Trophoblast cell (in vitro differentiated cells and primary cell): ENCODE measurements at regions not wholly inside any gene's neighbourhood (a gene's known extent, or its start where the extent isn't known, plus 50 kb on each side); places are given as distances from the start of the nearest gene placed in this dataset.
A peak's percentile ranks its signal among the peaks of the same experiment; 100 is the strongest.

Experiments used
- DNase-seq, 2 donors: peaks; one replicate each; pipeline ENCODE4 v3.0.0-alpha.2; 2016
- H2AFZ ChIP-seq: 2 replicates; pipeline ENCODE4 v1.6.1; 2013; ENCODE audit warnings: low read length, moderate library complexity, mild to moderate bottlenecking; ENCODE audit not compliant: insufficient read depth, poor library complexity
- H2AK5ac ChIP-seq: 2 replicates; pipeline ENCODE4 v1.6.1; 2013; ENCODE audit warnings: mild to moderate bottlenecking, low read length
- H2BK120ac ChIP-seq: 2 replicates; pipeline ENCODE4 v1.6.1; 2013; ENCODE audit warnings: low read length, mild to moderate bottlenecking, moderate library complexity; ENCODE audit not compliant: insufficient read depth, poor library complexity
- H2BK12ac ChIP-seq: 2 replicates; pipeline ENCODE4 v1.6.1; 2013; ENCODE audit warnings: mild to moderate bottlenecking, low read length, moderate library complexity
- H2BK5ac ChIP-seq: 2 replicates; pipeline ENCODE4 v1.6.1; 2013; ENCODE audit warnings: low read length, low read depth, moderate library complexity, mild to moderate bottlenecking; ENCODE audit not compliant: poor library complexity
- H3K14ac ChIP-seq: 2 replicates; pipeline ENCODE4 v1.6.1; 2013; ENCODE audit warnings: mild to moderate bottlenecking, low read length
- H3K18ac ChIP-seq: 2 replicates; pipeline ENCODE4 v1.6.1; 2013; ENCODE audit warnings: mild to moderate bottlenecking, low read length
- H3K23ac ChIP-seq: 2 replicates; pipeline ENCODE4 v1.6.1; 2013; ENCODE audit warnings: low read length
- H3K27ac ChIP-seq: 2 replicates; pipeline ENCODE4 v1.5.1; 2013; ENCODE audit warnings: low read depth, mild to moderate bottlenecking, inconsistent platforms, low read length, moderate library complexity
- H3K27me3 ChIP-seq: 2 replicates; pipeline ENCODE4 v1.6.1; 2013; ENCODE audit warnings: inconsistent platforms, mild to moderate bottlenecking, low read length, moderate library complexity; ENCODE audit not compliant: insufficient read depth
- H3K36me3 ChIP-seq, 2 experiments: 1 replicate in 1 of 2; 2 replicates in 1 of 2; pipeline ENCODE4 v1.6.1; 2013; ENCODE audit warnings: low read length in 2 of 2, mild to moderate bottlenecking in 2 of 2, moderate library complexity in 1 of 2; ENCODE audit not compliant: insufficient read depth in 2 of 2, control insufficient read depth in 1 of 2
- H3K4ac ChIP-seq: 2 replicates; pipeline ENCODE4 v1.6.1; 2013; ENCODE audit warnings: low read depth, mild to moderate bottlenecking, low read length, moderate library complexity
- H3K4me1 ChIP-seq, 2 experiments: 1 replicate in 1 of 2; 2 replicates in 1 of 2; pipeline ENCODE4 v1.6.1; 2013; ENCODE audit warnings: low read length in 2 of 2, mild to moderate bottlenecking in 2 of 2, moderate library complexity in 1 of 2; ENCODE audit not compliant: insufficient read depth in 2 of 2, control insufficient read depth in 1 of 2
- H3K4me2 ChIP-seq: 2 replicates; pipeline ENCODE4 v1.6.1; 2013; ENCODE audit warnings: inconsistent platforms, mild to moderate bottlenecking, low read length, moderate library complexity
- H3K4me3 ChIP-seq: 2 replicates; pipeline ENCODE4 v1.5.1; 2013; ENCODE audit warnings: mild to moderate bottlenecking, low read depth, low read length, inconsistent platforms
- H3K79me1 ChIP-seq: one replicate; pipeline ENCODE4 v1.6.1; 2013; ENCODE audit warnings: low read length
- H3K79me2 ChIP-seq: 2 replicates; pipeline ENCODE4 v1.6.1; 2013; ENCODE audit warnings: low read length, mild to moderate bottlenecking; ENCODE audit not compliant: control insufficient read depth, insufficient read depth, poor library complexity
- H3K9ac ChIP-seq: 2 replicates; pipeline ENCODE4 v1.6.1; 2013; ENCODE audit warnings: mild to moderate bottlenecking, low read length
- H3K9me3 ChIP-seq: 2 replicates; pipeline ENCODE4 v1.6.1; 2013; ENCODE audit warnings: low read depth, mild to moderate bottlenecking, control low read depth, inconsistent platforms, low read length; ENCODE audit not compliant: insufficient read depth
- H4K12ac ChIP-seq: 2 replicates; pipeline ENCODE4 v1.6.1; 2013; ENCODE audit warnings: low read depth, mild to moderate bottlenecking, low read length, moderate library complexity
- H4K8ac ChIP-seq: 2 replicates; pipeline ENCODE4 v1.6.1; 2013; ENCODE audit warnings: low read depth, mild to moderate bottlenecking, low read length, moderate library complexity
- H4K91ac ChIP-seq: one replicate; pipeline ENCODE4 v1.6.1; 2013; ENCODE audit warnings: low read depth, mild to moderate bottlenecking, low read length, moderate library complexity
- WGBS: extraction: QIAGEN DNeasy Blood & Tissue Kit; methylation state at CpG from one replicate; pipeline ENCODE4 v1.1.7; 2013; ENCODE audit warnings: missing lambda C conversion rate; ENCODE audit not compliant: insufficient read length, insufficient coverage; ENCODE audit errors: extremely low coverage; 5-methylcytosine and 5-hydroxymethylcytosine counted together

- H4K8ac ChIP-seq, result no peak overlapping the region
- H2AFZ ChIP-seq, result no peak overlapping the region
- no peaks in the 10 kb centered on the region for H3K79me1 ChIP-seq
- H3K18ac ChIP-seq, result no peak overlapping the region
- no peak overlapping the region for H2BK5ac ChIP-seq
- no peak overlapping the region for H2AK5ac ChIP-seq
- peaks cover 9% of the 10 kb centered on the region for H3K9me3 ChIP-seq
- no peak overlapping the region for H4K12ac ChIP-seq
- no peaks in the 10 kb centered on the region for H3K4me1 ChIP-seq
- no peak overlapping the region for H3K14ac ChIP-seq
- no peak overlapping the region for H3K9ac ChIP-seq
- no CpG with 5 or more reads among the region's 5 CpGs for WGBS
- H3K27me3 ChIP-seq, result no peaks in the 10 kb centered on the region
- peak; percentile 26 to 35 for DNase-seq
- no peaks in the 10 kb centered on the region for H3K36me3 ChIP-seq
- H3K23ac ChIP-seq, result no peak overlapping the region
- no peak overlapping the region for H2BK120ac ChIP-seq
- no peaks in the 10 kb centered on the region for H3K79me2 ChIP-seq
- no peak overlapping the region for H3K4ac ChIP-seq
- H3K27ac ChIP-seq, result no peak overlapping the region
- H3K4me2 ChIP-seq, result no peak overlapping the region
- H2BK12ac ChIP-seq, result no peak overlapping the region
- no peak overlapping the region for H3K4me3 ChIP-seq
- no peak overlapping the region for H4K91ac ChIP-seq
These were observed 305.9 kb upstream of the RNF32 start for GRCh38 chr7:156334636-156335035.

DNA sequence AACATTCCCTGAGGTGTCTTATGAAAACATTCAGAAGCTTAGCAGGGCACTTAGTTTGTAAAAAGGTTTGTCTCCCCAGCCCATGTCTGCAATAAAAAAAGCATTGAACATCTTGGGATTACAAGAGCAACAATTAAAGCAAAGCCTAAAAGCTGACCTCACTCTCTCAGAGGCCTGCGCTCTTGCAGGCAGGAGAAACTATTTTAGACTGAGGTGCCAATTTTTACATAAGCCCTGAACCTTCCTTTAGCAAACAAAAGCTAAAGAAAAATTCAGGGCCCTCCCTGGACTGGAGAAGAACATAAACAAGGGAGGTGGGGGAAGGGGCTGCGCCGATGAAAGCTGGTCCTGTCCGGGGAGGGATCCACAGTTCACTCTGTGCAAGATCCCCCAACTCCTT is 312.7 kb upstream of the RNF32 start:
- H3K4ac ChIP-seq, result no peak overlapping the region

GRCh38 chr7:156327474-156327873 is 313.1 kb upstream of the RNF32 start:
- DNase-seq, result peak; percentile 80 to 89
- Histone ChIP-seq H4K8ac (no peak overlapping the region), H2AK5ac (no peak overlapping the region), H3K79me2 (no peaks in the 10 kb centered on the region), H3K23ac (no peak overlapping the region), H2BK120ac (no peak overlapping the region), H2BK12ac (no peak overlapping the region), H3K27ac (no peak overlapping the region), H3K9me3 (peaks cover 9% of the 10 kb centered on the region), H2BK5ac (no peak overlapping the region), H3K4me2 (no peak overlapping the region), H3K36me3 (no peaks in the 10 kb centered on the region), H3K14ac (no peak overlapping the region), H4K91ac (no peak overlapping the region), H3K18ac (no peak overlapping the region), H3K79me1 (no peaks in the 10 kb centered on the region), H4K12ac (no peak overlapping the region), H3K4ac (no peak overlapping the region), H3K9ac (no peak overlapping the region), H2AFZ (no peak overlapping the region), H3K4me1 (peaks cover 0 to 6% of the 10 kb centered on the region in 2 experiments), H3K27me3 (no peaks in the 10 kb centered on the region), H3K4me3 (no peak overlapping the region)
- no CpG with 5 or more reads among the region's 2 CpGs for WGBS

More for the DNA sequence above, 312.7 kb upstream of the RNF32 start:
- Histone ChIP-seq H2AK5ac (no peak overlapping the region), H3K27ac (no peak overlapping the region), H2BK5ac (no peak overlapping the region), H3K9me3 (peaks cover 9% of the 10 kb centered on the region), H2AFZ (no peak overlapping the region), H3K4me1 (peaks cover 0 to 6% of the 10 kb centered on the region in 2 experiments), H3K9ac (no peak overlapping the region), H3K79me1 (no peaks in the 10 kb centered on the region), H4K8ac (no peak overlapping the region), H3K36me3 (no peaks in the 10 kb centered on the region), H2BK12ac (no peak overlapping the region), H3K23ac (no peak overlapping the region), H4K91ac (no peak overlapping the region), H3K27me3 (no peaks in the 10 kb centered on the region), H3K18ac (no peak overlapping the region), H3K79me2 (no peaks in the 10 kb centered on the region), H2BK120ac (no peak overlapping the region), H4K12ac (no peak overlapping the region), H3K4me2 (no peak overlapping the region), H3K4me3 (no peak overlapping the region), H3K14ac (no peak overlapping the region)
- no peak for DNase-seq
- no CpG with 5 or more reads among the region's 4 CpGs for WGBS

DNA sequence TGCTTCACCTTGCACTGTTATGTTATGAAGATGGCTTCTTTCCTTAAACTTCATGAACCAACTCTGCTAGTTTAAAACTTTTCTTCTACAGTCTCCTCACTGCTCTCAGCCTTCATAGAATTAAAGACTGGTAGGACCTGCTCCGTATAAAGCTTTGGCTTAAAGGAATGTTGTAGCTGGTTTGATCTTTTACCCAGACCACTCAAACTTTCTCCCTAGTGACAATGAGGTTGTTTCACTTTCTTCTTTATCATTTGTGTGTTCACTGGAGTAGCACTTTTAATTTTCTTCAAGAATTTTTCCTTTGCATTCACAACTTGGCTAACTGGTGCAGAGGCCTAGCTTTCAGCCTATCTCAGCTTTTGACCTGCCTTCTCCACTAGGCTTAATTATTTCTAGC is 316.4 kb upstream of the RNF32 start:
- H3K23ac ChIP-seq, result no peak overlapping the region
- H3K18ac ChIP-seq, result no peak overlapping the region

More for the DNA sequence above, 316.4 kb upstream of the RNF32 start:
- Histone ChIP-seq H4K91ac (no peak overlapping the region), H3K27ac (no peak overlapping the region), H2AFZ (no peak overlapping the region), H3K79me2 (no peaks in the 10 kb centered on the region), H3K9ac (no peak overlapping the region), H3K14ac (no peak overlapping the region), H4K12ac (no peak overlapping the region), H2BK5ac (no peak overlapping the region), H3K4ac (no peak overlapping the region), H2AK5ac (no peak overlapping the region), H4K8ac (no peak overlapping the region), H3K36me3 (no peaks in the 10 kb centered on the region), H3K27me3 (no peaks in the 10 kb centered on the region), H2BK120ac (no peak overlapping the region), H3K9me3 (no peaks in the 10 kb centered on the region), H3K4me3 (no peak overlapping the region), H3K4me2 (no peak overlapping the region), H2BK12ac (no peak overlapping the region), H3K4me1 (peaks cover 0 to 6% of the 10 kb centered on the region in 2 experiments), H3K79me1 (no peaks in the 10 kb centered on the region)
- no peak for DNase-seq
- no CpG with 5 or more reads among the region's 1 CpG for WGBS
